Stomach (tissue), 4 donors: ENCODE measurements at regions not wholly inside any gene's neighbourhood (a gene's known extent, or its start where the extent isn't known, plus 50 kb on each side); places are given as distances from the start of the nearest gene placed in this dataset.

Experiments used
- POLR2A ChIP-seq, 4 donors: fragments of 450-650 bp; IDR thresholded peaks; one replicate each; pipeline ENCODE4 v1.6.1; 2016; ENCODE audit warnings: antibody characterized with exemption in 4 of 4, control low read depth in 2 of 4, mild to moderate bottlenecking in 1 of 4, moderate library complexity in 1 of 4
- POLR2AphosphoS5 ChIP-seq, 3 donors: sonication (generic); formaldehyde crosslinking; IDR thresholded peaks; one replicate each; pipeline ENCODE4 v1.6.1; 2016; ENCODE audit warnings: antibody characterized with exemption in 3 of 3
- TF ChIP-seq, protein P1 (sequence below), 7 experiments: fragments of 450-650 bp in 4 of 7; fragments of 200-600 bp in 3 of 7; sonication (generic) in 3 of 7; IDR thresholded peaks; one replicate each; pipeline ENCODE4 v1.5.1; 2016 to 2019; ENCODE audit warnings: antibody characterized with exemption in 7 of 7, control low read depth in 2 of 7, mild to moderate bottlenecking in 1 of 7

DNA sequence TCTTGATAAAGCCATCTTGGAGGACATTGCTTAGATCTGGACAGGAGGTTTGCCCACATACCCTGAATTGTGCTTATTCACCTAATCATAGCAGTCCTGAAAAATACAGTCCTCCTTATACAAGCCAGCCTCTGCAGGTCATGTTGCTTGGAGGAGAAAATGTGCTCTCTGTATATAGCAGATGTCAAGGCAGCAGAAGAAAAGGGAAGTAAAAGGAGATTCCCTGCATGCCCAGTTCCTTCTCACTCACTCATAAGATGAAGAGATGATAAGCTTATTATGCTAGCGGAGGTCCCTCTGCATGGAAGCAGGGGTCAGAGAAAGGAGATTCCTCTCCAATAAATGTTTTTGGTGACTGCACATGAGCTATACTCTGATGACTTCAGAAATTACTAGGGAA is 458.8 kb upstream of the ZMIZ1 start:
- TF ChIP-seq, protein P1, sequence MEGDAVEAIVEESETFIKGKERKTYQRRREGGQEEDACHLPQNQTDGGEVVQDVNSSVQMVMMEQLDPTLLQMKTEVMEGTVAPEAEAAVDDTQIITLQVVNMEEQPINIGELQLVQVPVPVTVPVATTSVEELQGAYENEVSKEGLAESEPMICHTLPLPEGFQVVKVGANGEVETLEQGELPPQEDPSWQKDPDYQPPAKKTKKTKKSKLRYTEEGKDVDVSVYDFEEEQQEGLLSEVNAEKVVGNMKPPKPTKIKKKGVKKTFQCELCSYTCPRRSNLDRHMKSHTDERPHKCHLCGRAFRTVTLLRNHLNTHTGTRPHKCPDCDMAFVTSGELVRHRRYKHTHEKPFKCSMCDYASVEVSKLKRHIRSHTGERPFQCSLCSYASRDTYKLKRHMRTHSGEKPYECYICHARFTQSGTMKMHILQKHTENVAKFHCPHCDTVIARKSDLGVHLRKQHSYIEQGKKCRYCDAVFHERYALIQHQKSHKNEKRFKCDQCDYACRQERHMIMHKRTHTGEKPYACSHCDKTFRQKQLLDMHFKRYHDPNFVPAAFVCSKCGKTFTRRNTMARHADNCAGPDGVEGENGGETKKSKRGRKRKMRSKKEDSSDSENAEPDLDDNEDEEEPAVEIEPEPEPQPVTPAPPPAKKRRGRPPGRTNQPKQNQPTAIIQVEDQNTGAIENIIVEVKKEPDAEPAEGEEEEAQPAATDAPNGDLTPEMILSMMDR (IDR thresholded peaks at IDR 0.05): no peak
- no peak for TF ChIP-seq POLR2AphosphoS5 (IDR thresholded peaks at IDR 0.05)
- no peak for TF ChIP-seq POLR2A (IDR thresholded peaks at IDR 0.05)
